GM18517 (cell line): ENCODE measurements at regions not wholly inside any gene's neighbourhood (a gene's known extent, or its start where the extent isn't known, plus 50 kb on each side); places are given as distances from the start of the nearest gene placed in this dataset.

ENCODE experiments used
- ATAC-seq: cut with Tn5 transposase; IDR thresholded peaks from one replicate; pipeline ENCODE4 v1.9.1; 2021; ENCODE audit warnings: mild to moderate bottlenecking, moderate library complexity; ENCODE audit not compliant: unreplicated experiment

DNA sequence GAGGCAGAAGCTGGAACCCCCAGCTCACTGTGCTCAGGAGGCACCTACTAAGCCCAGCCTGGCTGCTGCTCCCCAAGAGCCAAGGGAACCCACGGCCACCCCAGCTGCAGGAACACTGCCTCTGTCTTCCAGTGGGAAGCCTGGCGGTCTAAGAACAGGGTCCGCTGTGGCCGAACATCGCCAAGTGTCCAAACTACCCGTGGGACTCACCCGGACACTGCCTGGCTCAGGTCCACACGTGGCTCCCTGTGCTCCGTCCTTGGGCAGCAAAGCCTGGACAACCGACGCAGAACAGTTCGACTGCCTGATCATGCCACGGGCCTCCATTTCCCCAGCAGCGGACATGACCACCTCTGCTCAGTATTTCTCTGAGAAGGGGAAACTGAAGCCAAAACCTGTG, 747.0 kb downstream of the BRD1 start:
- ATAC-seq = no peak

GRCh38 chr22:49079743-49080500, 747.8 kb downstream of the BRD1 start:
- no peak for ATAC-seq

DNA sequence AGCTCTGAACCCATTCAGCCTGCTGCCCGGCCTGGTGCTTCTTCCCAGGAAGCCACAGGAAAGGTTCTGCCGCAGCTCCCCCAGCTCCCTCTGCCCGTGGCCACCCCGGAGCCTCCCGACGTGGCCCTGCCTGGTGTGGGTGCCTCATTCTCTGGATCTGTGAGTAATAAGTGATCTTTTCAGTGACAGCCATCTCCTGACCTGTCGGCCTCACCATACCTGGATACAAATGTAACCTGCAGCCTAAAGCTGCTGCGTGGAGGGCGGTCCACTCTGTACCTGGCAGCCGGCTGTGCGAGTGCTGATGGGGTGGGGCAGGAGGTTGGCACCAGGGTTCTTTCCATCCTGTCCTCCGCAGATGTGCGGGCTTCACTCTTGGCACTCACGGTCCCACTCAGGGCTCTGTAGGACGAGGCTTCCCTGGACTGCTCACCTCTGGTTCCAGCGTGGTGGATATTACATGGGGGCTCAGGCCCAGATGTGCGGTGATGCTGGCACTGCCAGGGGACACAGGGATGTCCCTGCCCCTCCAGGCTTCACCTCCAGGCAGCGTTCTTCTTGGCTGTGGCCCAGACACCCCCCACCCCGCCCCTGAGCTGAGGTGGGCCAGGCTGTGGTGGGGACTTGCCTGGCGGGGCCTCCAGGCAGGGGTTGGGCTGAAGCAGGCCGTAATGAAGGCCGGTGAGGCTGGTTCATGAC, 748.5 kb downstream of the BRD1 start:
- no peak for ATAC-seq

DNA sequence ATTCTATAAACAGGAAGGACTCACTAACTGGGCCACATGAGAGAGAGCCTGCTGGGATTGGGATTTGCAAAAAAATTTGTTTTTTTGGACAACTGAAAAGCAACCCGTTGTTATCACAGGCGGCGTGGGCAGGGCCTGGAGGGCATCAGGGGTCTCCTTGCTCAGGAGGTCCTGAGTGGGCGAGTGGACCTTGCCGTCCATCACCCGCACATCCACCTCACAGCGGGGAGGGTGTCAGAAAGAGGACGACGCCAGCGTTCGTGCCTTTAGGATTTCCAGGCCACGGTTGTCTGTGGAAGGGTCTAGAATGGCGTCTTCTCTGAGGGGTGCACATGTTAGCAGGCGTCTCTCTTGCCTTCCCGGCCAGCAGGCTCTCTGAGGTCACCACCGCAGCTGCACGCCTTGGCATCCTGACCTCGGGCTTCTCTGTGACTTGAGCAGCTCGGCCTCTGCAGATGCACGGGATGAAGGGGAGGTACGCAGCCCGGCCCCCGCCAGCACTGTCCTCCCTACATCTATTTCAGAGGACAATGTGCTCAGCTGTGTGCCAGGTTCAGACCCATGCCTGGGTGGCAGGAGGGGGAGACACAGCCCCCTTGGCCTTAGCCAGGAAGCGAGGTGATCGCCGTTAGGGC, 749.5 kb downstream of the BRD1 start:
- ATAC-seq = no peak

DNA sequence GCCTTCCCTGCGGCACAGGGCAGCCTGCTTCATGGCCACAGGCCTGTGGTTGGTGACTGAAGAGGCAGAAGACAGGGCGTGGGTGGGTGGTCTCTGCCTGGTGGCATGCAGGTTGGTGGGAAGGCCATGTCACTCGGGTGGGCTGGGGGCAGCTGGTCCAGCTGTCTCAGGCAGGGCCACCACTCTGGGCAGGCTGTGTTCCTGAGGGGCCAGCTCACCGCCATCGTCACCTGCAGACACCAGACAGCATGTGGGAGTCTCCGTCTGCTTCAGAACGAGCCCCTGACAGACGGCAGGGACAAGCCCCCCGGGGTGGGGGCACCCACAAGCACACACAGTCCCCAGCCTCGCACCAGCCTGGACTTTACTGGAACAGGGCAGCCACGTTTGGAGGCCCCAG, 750.1 kb downstream of the BRD1 start:
- no peak for ATAC-seq

DNA sequence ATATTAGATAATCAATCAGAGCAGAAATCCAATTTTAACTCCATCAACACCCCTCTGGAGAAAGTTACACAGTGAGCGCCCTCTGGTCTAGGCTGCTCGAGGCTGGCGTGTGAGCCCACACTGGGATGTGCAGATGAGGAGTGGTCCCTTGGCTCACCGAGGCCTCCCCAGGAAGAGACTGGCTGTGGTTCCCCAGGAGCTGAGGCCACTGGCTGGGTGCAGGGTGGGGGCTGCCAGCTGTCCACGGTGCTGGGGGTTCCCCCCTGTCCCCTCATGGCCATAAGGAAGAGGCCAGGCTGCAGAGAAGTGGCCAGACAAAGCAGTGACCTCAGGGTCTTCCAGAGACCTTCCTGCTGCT, 750.7 kb downstream of the BRD1 start:
- no peak for ATAC-seq

- no peak for ATAC-seq
These were observed 751.2 kb downstream of the BRD1 start for GRCh38 chr22:49076300-49077035.

DNA sequence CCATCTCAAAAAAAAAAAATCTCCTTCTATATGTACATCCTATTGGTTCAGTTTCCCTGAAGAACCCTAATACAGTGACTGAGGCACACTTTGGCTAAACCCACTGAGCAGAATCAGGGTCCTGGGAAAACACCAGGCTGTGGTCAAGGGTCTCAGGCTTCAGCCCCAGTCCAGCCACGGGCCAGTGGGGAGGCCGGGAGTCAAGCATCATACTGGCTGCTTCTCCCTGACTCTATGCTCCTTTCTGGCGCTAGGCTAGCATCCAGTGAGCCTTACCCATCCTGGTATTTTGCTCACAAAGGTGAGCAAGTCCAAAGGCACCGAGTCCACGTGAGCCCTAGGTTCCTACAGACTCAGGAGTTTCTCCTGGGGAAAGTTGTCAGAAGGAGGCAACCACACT, 752.5 kb downstream of the BRD1 start:
- ATAC-seq = no peak

DNA sequence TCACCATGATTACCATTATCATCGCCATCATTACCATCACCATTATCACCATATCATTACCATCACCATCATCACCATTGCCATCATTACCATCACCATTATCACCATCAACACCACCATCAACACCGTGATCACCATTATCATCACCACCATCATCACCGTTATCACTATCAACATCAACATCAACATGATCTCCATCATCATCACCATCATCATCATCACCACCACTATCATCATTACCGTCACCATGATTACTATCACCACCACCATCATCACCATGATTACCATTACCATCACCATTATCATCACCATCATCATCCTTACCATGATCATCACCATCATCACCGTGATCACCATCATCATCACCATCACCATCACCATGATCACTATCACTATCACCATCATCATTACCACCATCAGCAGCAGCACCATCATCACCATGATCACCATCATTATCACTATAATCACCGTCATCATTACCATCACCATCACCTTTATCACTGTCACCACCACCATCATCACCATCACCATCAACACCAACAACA, 753.7 kb downstream of the BRD1 start:
- ATAC-seq = no peak

- ATAC-seq = no peak
These were observed 754.6 kb downstream of the BRD1 start for GRCh38 chr22:49072996-49073645.

- no peak for ATAC-seq
These were observed 757.2 kb downstream of the BRD1 start for GRCh38 chr22:49070501-49070900.

GRCh38 chr22:49068861-49069500, 758.7 kb downstream of the BRD1 start:
- ATAC-seq = no peak

DNA sequence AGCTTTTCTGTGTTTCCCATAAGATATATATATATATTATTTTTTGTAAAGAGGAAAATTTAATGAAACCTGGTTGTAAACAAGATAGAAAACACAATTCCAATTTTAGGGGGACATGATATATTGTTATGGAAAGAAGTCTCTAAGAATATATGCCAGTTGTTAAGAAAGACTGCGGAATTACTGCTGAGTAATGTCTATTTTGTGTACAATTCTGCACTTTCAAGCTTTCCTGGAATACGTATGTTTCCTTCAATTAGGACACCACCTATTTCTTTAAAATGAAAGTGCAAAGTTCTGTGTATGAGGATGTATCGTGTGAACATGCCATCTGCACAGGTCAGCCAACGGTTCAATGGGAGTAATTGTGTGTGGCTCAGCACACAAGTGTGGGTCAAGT, 760.2 kb downstream of the BRD1 start:
- no peak for ATAC-seq

GRCh38 chr22:49066619-49067018, 761.1 kb downstream of the BRD1 start:
- no peak for ATAC-seq

DNA sequence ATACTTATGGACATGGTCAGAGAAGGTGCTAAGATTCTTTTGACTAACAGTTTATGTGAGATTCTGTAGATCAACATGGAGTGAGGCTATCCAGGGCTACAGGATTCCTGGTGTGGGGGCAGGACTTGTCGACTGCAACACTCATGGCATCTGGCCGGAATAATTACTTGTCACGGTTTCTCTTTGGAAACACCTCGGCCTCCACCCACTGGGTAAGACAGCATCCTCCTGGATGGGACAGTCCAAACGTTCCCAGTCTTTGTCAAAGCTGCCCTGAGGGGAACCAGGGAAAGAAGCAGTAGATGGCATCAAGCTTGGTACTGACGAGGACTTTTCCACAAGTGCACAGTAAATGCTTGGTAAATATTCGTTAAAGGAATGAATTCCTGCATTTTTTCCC, 762.8 kb downstream of the BRD1 start:
- no peak for ATAC-seq

GRCh38 chr22:49063545-49063890, 764.2 kb downstream of the BRD1 start:
- ATAC-seq = no peak

DNA sequence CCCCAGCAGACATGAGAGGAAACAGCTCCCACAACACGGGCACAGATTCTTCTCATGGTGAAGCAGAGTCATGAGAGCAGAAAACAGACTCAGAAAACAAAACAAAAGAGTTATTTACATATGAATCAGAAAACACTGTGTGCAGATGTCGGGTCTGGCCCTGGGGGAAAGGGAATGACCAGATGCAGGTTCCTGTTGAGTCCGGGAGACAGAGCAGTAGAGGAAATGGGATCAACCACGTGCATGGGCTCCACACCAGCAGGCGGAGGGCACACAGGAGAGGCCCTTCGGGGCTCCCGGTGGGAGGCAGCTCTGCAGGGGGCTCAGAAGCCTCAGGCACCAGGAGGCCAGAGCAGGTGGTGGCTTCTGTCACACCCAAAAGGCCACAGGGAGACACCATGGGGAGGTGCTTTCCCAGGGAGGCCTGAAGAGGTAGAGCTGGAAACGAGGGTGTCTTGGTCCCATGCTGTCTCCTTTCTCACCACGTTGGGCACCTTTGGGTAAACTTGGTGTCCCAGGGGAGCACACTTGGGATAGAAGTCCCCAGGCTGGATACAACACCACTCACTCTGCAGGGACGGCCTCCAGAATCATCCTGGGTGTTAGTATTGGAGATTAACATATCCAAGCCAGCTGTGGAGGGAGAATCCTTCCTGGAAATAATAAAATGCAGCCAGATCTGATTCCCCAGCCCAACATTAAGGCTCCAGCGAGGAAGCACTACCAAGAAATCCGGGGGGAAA, 764.7 kb downstream of the BRD1 start:
- ATAC-seq = no peak

GRCh38 chr22:49062155-49062801, 765.4 kb downstream of the BRD1 start:
- no peak for ATAC-seq

DNA sequence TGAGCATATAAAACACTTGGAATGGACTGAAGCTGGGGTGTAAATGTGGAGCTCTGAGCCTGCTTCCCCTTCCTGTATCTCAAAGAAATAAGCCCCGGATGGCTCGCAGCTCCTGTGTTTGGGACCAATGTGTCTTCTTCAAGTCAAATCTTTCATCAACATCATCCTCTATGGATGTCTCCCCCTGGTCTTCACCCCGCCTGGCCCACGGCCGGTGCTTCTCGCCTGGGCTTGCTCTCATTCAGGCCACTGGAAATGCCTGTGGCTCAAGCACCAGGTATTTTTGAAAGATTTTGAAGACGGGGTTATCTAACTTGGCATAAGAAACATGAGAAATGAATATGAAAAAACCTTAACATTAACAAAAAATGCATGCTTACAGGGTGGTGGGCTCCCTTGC, 769.8 kb downstream of the BRD1 start:
- no peak for ATAC-seq
